OCI-LY1 (cell line): ENCODE measurements at regions not wholly inside any gene's neighbourhood (a gene's known extent, or its start where the extent isn't known, plus 50 kb on each side); places are given as distances from the start of the nearest gene placed in this dataset.

Experiments used
- CTCF ChIP-seq: fragments of 200-600 bp; sonication (generic), shearing (Covaris generic); IDR thresholded peaks from 2 replicates; pipeline ENCODE4 v1.5.1; 2017; ENCODE audit warnings: mild to moderate bottlenecking, antibody characterized with exemption, low read length, moderate library complexity, mixed read lengths
- EZH2 ChIP-seq: fragments of 200-600 bp; sonication (generic), shearing (Covaris generic); IDR thresholded peaks from 2 replicates; pipeline ENCODE4 v1.8.0; 2017; ENCODE audit warnings: borderline replicate concordance, mixed run types, mild to moderate bottlenecking, antibody characterized with exemption, low read length, moderate library complexity, mixed read lengths

- TF ChIP-seq CTCF (no peak), EZH2 (no peak)
Measured at GRCh38 chr12:20264026-20264425, 104.3 kb upstream of the PDE3A start.
